GM23338 (cell line): ENCODE measurements at regions not wholly inside any gene's neighbourhood (a gene's known extent, or its start where the extent isn't known, plus 50 kb on each side); places are given as distances from the start of the nearest gene placed in this dataset.

Experiments used
- ATAC-seq: fragments of 200-7000 bp; cut with Tn5 transposase; 3 replicates; pipeline ENCODE4 v1.9.1; 2020
- DNase-seq: peaks from one replicate; pipeline ENCODE4 v3.0.0-alpha.2; 2015; ENCODE audit warnings: low spot score
- H2AFZ ChIP-seq: fragments of 200-600 bp; sonication (generic); 2 replicates; pipeline ENCODE4 v1.8.0; 2016; ENCODE audit warnings: antibody characterized with exemption, mild to moderate bottlenecking, moderate library complexity
- H3F3A ChIP-seq: fragments of 200-600 bp; sonication (generic); replicated peaks from 2 replicates; pipeline ENCODE4 v1.8.0; 2017; ENCODE audit warnings: antibody characterized with exemption, mixed run types, low read depth
- H3K27ac ChIP-seq: fragments of 200-600 bp; sonication (generic); 2 replicates; pipeline ENCODE4 v1.6.1; 2016; ENCODE audit warnings: low read depth
- H3K27me3 ChIP-seq: fragments of 200-600 bp; sonication (generic); 2 replicates; pipeline ENCODE4 v1.8.0; 2016; ENCODE audit warnings: mild to moderate bottlenecking, mixed run types, moderate library complexity; ENCODE audit not compliant: insufficient read depth
- H3K36me3 ChIP-seq: fragments of 200-600 bp; sonication (generic); 2 replicates; pipeline ENCODE4 v1.8.0; 2016; ENCODE audit warnings: mild to moderate bottlenecking; ENCODE audit not compliant: insufficient read depth
- H3K4me1 ChIP-seq: fragments of 200-600 bp; sonication (generic); 2 replicates; pipeline ENCODE4 v1.8.0; 2016; ENCODE audit warnings: mild to moderate bottlenecking, moderate library complexity; ENCODE audit not compliant: insufficient read depth
- H3K4me2 ChIP-seq: fragments of 200-600 bp; sonication (generic); 2 replicates; pipeline ENCODE4 v1.7.1; 2017; ENCODE audit warnings: mixed run types
- H3K4me3 ChIP-seq: fragments of 200-600 bp; sonication (generic); 2 replicates; pipeline ENCODE4 v1.6.1; 2016; ENCODE audit warnings: mixed run types
- H3K79me2 ChIP-seq: fragments of 200-600 bp; sonication (generic); replicated peaks from 2 replicates; pipeline ENCODE4 v1.8.0; 2017; ENCODE audit warnings: mild to moderate bottlenecking; ENCODE audit not compliant: insufficient read depth
- H3K9me2 ChIP-seq: fragments of 200-600 bp; sonication (generic); 2 replicates; pipeline ENCODE4 v1.8.0; 2017; ENCODE audit not compliant: insufficient read depth
- H4K20me1 ChIP-seq: fragments of 200-600 bp; sonication (generic); replicated peaks from 2 replicates; pipeline ENCODE4 v1.8.0; 2017; ENCODE audit warnings: mild to moderate bottlenecking; ENCODE audit not compliant: insufficient read depth
- H3K27ac Mint-ChIP-seq: 2 replicates; pipeline ENCODE4 v1.8.0; 2020; ENCODE audit warnings: inconsistent platforms, mild to moderate bottlenecking, moderate library complexity, mixed read lengths
- H3K27me3 Mint-ChIP-seq: 3 replicates; pipeline ENCODE4 v1.8.0; 2022; ENCODE audit warnings: low read depth, mild to moderate bottlenecking, moderate library complexity, mixed read lengths, inconsistent platforms; ENCODE audit not compliant: insufficient read depth, poor library complexity
- H3K36me3 Mint-ChIP-seq: 3 replicates; pipeline ENCODE4 v1.8.0; 2021; ENCODE audit warnings: low read depth, mild to moderate bottlenecking, inconsistent platforms, moderate library complexity, mixed read lengths
- H3K4me1 Mint-ChIP-seq: 3 replicates; pipeline ENCODE4 v1.8.0; 2020; ENCODE audit warnings: mild to moderate bottlenecking, inconsistent platforms, mixed read lengths
- H3K4me3 Mint-ChIP-seq: 3 replicates; pipeline ENCODE4 v1.8.0; 2021; ENCODE audit warnings: moderate library complexity, mild to moderate bottlenecking, inconsistent platforms, mixed read lengths
- H3K9me3 Mint-ChIP-seq: 3 replicates; pipeline ENCODE4 v1.8.0; 2020; ENCODE audit warnings: moderate library complexity, mild to moderate bottlenecking, inconsistent platforms, mixed read lengths
- CTCF ChIP-seq, 2 experiments: fragments of 200-600 bp in 1 of 2; sonication (generic) in 1 of 2; conservative IDR thresholded peaks; 2 replicates each; pipeline versions ENCODE4 v1.5.1 to v1.6.1; 2016 to 2017; ENCODE audit warnings: antibody characterized with exemption in 2 of 2, low read depth in 2 of 2, mild to moderate bottlenecking in 2 of 2, moderate library complexity in 1 of 2
- ETS1 ChIP-seq: IDR thresholded peaks from 2 replicates; pipeline ENCODE4 v1.6.1; 2016; ENCODE audit warnings: antibody characterized with exemption
- EZH2 ChIP-seq: fragments of 200-600 bp; sonication (generic); IDR thresholded peaks from one replicate; pipeline ENCODE4 v1.8.0; 2017; ENCODE audit warnings: antibody characterized with exemption, mild to moderate bottlenecking, low read depth; ENCODE audit not compliant: unreplicated experiment
- EZH2phosphoT487 ChIP-seq: fragments of 200-600 bp; sonication (generic); IDR thresholded peaks from one replicate; pipeline ENCODE4 v1.8.1; 2018; ENCODE audit warnings: antibody characterized with exemption; ENCODE audit not compliant: unreplicated experiment
- NANOG ChIP-seq: IDR thresholded peaks from 2 replicates; pipeline ENCODE4 v1.6.1; 2016; ENCODE audit warnings: antibody characterized with exemption, borderline replicate concordance
- POLR2AphosphoS5 ChIP-seq: IDR thresholded peaks from 2 replicates; pipeline ENCODE4 v1.6.1; 2016; ENCODE audit warnings: antibody characterized with exemption, low read depth
- REST ChIP-seq: IDR thresholded peaks from one replicate; pipeline ENCODE4 v1.6.1; 2018; ENCODE audit warnings: antibody characterized with exemption; ENCODE audit not compliant: unreplicated experiment
- STAT1 ChIP-seq: IDR thresholded peaks from one replicate; pipeline ENCODE4 v1.6.1; 2016; ENCODE audit warnings: antibody characterized with exemption; ENCODE audit not compliant: unreplicated experiment
- ZNF331 ChIP-seq: fragments of 250-450 bp; sonication (Bioruptor Pico); IDR thresholded peaks from 2 replicates; pipeline ENCODE4 v1.5.0; 2020; ENCODE audit warnings: low read depth, mild to moderate bottlenecking, moderate library complexity
- ZNF462 ChIP-seq: fragments of 250-450 bp; sonication (Bioruptor Pico); IDR thresholded peaks from 2 replicates; pipeline ENCODE4 v1.5.0; 2020; ENCODE audit warnings: mild to moderate bottlenecking, moderate library complexity

GRCh38 chr16:82226327-82226726, 56.3 kb upstream of the MPHOSPH6 start:
- Mint-ChIP-seq H3K9me3 (no peaks in the 10 kb centered on the region), H3K36me3 (no peaks in the 10 kb centered on the region), H3K27ac (no peak overlapping the region), H3K27me3 (peaks cover 2% of the 10 kb centered on the region), H3K4me3 (no peak overlapping the region), H3K4me1 (no peaks in the 10 kb centered on the region; the same call in 2 of the 3 replicates)
- DNase-seq = no peak
- Histone ChIP-seq H3K79me2 (no peaks in the 10 kb centered on the region), H3K4me3 (no peak overlapping the region), H3K4me1 (no peaks in the 10 kb centered on the region), H3K4me2 (no peak overlapping the region), H2AFZ (no peak overlapping the region), H3K27ac (no peak overlapping the region), H3K36me3 (no peaks in the 10 kb centered on the region), H3K9me2 (no peaks in the 10 kb centered on the region; the same call in 1 of the 2 replicates), H4K20me1 (no peaks in the 10 kb centered on the region), H3F3A (no peaks in the 10 kb centered on the region), H3K27me3 (no peaks in the 10 kb centered on the region)
- no peak for TF ChIP-seq REST
- ATAC-seq = no peak

GRCh38 chr16:82224821-82225220, 54.8 kb upstream of the MPHOSPH6 start:
- ATAC-seq (no peak), DNase-seq (no peak)
- no peaks in the 10 kb centered on the region for H3K36me3 Mint-ChIP-seq
- no peaks in the 10 kb centered on the region for H3K27me3 Mint-ChIP-seq
- H3K4me1 ChIP-seq = no peaks in the 10 kb centered on the region
- H3K79me2 ChIP-seq = no peaks in the 10 kb centered on the region
- no peaks in the 10 kb centered on the region for H3F3A ChIP-seq
- no peak overlapping the region for H3K27ac ChIP-seq
- H3K4me3 ChIP-seq = no peak overlapping the region
- H3K36me3 ChIP-seq = no peaks in the 10 kb centered on the region
- H2AFZ ChIP-seq = no peak overlapping the region
- no peaks in the 10 kb centered on the region for H3K9me3 Mint-ChIP-seq
- no peak overlapping the region for H3K4me3 Mint-ChIP-seq
- no peak overlapping the region for H3K27ac Mint-ChIP-seq
- H3K4me1 Mint-ChIP-seq = no peaks in the 10 kb centered on the region
- H4K20me1 ChIP-seq = no peaks in the 10 kb centered on the region
- no peaks in the 10 kb centered on the region for H3K27me3 ChIP-seq
- H3K4me2 ChIP-seq = no peak overlapping the region
- no peaks in the 10 kb centered on the region; the same call in 1 of the 2 replicates for H3K9me2 ChIP-seq
- no peak for TF ChIP-seq ETS1
- no peak for TF ChIP-seq CTCF (conservative IDR thresholded peaks at IDR 0.05; ENCODE audit: low read depth in 2 of 2)
- no peak for TF ChIP-seq STAT1
- TF ChIP-seq NANOG = no peak
- TF ChIP-seq EZH2phosphoT487 = no peak
- no peak for TF ChIP-seq POLR2AphosphoS5
- no peak for TF ChIP-seq ZNF462 (CRISPR knock-in tag)
- no peak for TF ChIP-seq ZNF331 (CRISPR knock-in tag)
- TF ChIP-seq EZH2 = no peak
